ENCODE measurements at regions not wholly inside any gene's neighbourhood (a gene's known extent, or its start where the extent isn't known, plus 50 kb on each side); places are given as distances from the start of the nearest gene placed in this dataset.

- no peak for DNase-seq
Measured at GRCh38 chr2:215615067-215615802, 179.4 kb upstream of the FN1 start.

DNA sequence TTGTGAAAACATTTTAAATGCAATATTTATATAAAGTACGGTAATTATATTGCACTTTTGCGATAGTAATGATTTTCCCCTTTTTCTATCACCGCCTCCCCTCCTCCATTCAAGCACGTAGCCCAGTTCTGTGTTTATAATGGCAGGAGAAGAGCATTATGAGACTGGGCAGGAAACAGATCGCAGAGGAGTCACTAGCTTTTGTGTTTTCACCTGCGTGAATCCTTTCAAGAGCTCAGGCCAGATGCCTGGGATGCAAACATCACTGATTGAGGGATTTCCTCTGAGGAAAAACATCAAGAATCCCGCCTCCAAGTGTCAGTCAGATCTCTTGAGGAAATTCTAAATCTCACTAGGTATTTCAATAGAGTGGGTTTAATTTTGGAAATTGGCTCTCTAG, 178.4 kb upstream of the FN1 start:
- DNase-seq, result no peak

DNA sequence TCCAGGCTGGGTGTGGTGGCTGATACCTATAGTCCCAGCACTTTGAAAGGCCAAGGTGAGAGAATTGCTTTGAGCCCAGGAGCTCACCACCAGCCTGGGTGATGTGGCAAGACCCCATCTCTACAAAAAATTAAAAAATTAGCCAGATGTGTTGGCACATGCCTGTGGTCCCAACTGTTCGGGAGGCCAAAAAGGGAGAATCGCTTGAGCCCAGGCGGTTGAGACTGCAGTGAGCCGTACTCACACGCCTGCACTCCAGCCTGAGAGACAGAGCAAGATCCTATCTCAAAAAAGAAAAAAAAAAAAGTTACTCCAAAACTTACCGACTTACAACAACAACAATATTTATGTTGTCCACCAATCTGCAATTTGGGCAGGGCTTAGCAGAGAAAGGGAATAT, 178.0 kb upstream of the FN1 start:
- DNase-seq, result no peak

GRCh38 chr2:215613280-215613679, 177.4 kb upstream of the FN1 start:
- DNase-seq, result no peak

GRCh38 chr2:215612786-215613185, 176.9 kb upstream of the FN1 start:
- no peak for DNase-seq

DNA sequence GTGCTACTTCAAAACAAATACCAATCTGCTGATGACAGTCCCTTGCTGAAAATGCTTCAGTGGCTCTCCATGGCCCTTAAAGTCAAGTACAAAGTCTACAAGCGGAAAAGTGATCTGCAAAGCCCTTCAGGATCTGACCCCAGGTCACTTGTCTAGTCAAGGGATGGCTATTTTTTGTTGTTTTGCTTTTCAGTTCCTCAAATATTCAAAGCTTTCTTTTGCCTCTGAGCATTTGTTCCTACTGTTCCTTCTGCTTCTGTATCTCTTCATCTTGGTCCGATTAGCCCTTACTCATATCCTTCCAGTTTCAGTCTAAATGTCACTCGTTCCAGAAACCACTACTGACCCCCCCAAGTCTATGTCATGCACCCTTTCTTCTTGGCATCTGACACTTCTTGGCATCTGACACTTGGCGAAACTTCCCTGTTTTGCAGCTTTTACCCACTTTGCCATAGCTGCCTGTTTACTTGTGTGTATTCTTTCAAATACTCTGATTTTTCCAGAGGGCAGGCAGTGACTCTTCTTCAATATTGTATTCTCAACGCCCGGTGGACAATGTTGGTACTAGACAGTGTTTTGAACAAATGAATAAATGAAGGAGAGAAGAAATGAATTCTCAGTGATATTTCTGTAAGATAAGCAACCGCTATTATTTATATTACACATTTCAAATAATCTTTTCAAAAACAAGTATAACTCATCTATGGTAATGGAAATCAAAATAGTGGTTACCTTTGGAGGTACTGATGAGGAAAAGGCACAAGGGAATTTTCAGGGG, 175.9 kb upstream of the FN1 start:
- DNase-seq, result no peak

DNA sequence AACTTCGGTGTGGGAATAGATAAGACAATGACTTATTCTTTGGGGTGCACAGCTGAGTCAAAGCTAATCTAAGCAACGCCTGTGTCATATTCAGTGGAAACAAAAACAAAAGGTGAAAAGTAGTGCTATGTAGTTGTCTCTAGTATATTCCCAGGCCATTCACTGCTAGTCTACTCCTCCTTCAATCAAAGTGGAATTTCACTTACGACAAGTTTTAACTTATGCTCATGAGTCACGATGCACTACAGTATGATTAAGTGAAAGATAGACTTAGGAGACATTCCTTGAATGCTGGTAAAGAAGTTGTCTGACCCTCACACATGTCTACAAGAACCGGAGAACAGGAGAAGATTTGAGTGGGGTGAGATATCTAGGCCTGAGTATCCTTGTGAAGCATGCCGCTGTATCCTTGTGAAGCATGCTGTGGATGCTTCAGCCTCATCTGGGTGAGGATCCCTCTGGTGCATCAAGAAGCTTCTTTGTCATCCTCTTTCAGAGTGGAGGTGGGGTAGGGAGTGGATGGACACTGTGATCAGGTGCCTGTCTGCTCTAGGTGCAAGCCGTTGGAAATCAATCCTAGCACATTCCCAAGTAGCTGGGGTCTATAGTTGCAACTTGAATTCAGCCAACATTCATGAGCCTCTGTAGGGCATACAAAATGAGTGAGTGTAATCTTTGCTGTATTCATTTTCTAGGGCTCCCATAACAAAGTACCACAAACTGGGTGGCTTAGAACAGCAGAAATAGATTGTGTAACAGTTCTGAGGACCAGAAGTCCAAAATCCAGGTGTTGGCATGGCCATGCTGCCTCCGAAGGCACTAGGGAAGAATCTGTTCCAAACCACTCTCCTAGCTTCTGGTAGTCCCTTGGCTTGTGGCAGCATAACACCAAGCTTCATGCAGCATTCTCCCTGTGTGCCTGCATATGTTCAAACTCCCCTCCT, 173.5 kb upstream of the FN1 start:
- DNase-seq, result no peak

- no peak for DNase-seq
Measured at GRCh38 chr2:215607766-215608165, 171.9 kb upstream of the FN1 start.

DNA sequence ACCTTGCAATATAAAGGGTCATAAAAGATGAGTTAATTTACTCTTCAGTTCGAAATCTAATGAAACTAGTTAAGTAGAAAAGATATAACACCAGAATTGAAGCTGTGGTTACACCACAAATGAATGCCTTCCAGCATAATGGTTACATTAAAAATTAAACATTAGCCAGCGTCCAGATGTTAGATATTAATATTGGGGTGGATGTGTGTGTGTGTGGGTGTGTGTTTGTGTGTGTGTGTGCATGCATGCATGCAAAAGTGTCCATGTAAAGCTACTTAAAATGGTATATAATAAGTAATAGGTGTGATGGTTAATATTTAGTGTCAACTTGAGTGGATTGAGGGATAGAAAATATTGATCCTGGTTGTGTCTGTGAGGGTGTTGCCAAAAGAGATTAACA, 170.4 kb upstream of the FN1 start:
- no peak for DNase-seq

DNA sequence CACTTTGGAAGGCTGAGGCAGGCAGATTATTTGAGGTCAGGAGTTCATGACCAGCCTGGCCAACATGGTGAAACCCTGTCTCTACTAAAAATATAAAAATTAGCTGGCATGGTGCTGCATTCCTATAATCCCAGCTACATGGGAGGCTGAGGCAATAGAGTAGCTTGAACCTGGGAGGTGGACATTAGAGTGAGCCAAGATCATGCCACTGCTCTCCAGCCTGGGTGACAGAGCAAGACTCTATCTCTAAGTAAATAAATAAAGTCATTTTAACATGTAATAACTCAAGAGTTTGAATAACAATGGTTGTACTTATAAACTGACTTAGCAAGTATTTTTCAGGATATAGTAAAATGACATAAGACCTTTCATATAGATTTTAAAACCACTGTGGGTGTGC, 169.3 kb upstream of the FN1 start:
- DNase-seq, result no peak

DNA sequence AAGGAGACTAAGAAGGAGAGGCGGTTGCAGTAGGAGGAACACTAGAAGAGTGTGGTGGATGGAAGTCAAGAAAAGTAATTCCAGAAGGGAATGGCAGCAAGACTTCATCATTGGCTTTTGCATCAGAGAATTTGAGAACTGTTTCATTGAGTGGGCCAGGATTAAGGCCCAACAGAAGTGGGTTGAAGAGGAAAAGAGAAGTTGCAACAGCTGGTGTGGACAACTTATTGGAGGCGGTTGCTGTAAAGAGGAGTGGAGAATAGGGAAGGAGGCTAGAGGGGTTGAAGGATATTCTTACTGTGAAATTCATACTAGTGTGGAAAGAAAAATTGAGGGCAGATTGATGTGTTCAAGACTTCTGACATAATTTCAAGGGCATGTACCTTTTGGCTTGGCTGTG, 168.7 kb upstream of the FN1 start:
- DNase-seq, result no peak

DNA sequence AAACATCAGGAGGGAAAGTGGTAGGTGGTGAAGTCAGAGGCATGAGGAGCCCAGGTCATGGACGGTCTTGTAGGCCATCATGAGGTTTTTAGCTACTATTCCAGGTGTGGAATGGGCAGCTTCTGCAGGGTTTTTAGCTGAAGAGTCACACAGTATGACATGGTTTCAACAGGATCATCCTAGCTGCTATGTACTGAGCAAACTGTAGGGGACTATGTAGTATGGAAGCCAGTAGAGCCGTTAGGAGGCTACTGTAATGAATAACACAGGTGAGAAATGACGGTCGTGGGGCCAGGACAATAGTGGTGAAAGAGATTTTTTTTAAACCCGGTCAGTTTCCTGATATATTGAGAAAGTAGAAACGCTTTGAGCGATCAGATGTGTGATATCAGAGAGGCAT, 167.6 kb upstream of the FN1 start:
- DNase-seq, result no peak

GRCh38 chr2:215602997-215603396, 167.1 kb upstream of the FN1 start:
- no peak for DNase-seq

DNA sequence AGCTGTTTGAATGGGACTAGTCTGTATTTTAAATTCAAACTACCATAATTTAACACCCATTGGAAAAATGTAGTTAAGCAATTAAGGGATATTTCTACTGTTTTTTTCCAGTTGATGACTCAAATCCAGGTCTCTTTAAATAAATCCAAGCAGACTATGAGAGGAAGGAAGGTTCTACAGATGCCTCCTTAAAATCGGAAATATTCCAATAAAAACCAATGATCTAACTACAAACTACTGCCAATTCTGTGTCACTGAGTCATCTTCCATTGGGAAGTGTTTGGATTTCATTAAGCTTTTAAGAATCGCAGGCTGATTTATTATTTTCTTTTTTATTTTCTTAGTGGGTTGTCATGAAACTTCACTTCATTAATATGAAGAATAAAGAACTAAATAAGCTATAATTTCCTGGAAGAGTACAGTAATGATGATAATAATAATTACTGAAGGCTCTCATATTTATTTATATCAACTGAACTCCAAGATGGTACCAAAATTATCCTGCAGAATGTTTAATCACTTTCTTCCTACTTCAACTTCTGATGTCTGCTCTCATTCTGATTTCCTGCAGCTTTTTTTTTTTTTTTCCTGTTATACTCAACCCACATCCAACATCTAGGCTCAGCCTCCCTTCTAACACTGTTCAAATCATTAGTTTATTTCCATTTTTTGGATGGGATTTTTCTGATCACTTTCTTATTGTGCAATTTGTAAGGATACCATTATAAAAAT, 166.3 kb upstream of the FN1 start:
- no peak for DNase-seq

DNA sequence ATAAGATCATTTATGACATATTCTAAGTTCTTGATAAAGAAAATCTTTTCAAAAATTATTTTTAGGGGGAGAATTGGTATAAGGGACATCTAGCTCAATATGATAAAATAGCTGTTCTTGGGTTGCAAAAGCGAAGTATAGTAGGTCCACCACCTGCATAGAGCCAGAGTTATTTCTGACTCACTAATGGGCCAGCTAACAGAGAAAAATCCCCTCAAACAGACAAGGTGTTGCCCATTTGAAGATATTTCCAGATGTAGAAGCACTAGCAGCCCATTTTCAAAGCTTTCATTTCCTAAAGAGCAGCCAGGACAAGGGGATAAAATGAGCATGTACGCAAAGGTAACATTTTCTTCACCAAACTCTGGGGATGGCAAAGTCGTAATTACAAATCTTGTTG, 165.7 kb upstream of the FN1 start:
- DNase-seq, result no peak

GRCh38 chr2:215598376-215598975, 162.6 kb upstream of the FN1 start:
- no peak for DNase-seq

DNA sequence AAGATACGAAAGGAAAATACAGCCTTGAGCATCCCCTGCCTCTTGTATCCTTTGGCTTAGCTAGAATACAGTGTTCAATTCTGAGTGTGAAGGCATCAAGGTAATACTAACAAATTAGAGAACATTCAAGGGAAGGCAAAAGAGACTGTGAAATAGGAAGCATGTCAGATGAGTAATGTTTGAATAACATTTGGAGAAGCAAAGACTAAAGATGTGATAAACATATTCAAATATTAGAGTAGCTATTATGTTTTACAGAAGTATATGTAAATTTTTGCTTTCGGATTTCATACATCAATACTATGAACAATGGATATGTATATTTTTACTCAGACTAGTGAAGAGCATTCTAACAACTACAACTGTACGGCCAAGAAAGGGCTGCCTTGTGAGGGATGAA, 161.7 kb upstream of the FN1 start:
- DNase-seq, result no peak

GRCh38 chr2:215594766-215595165, 158.9 kb upstream of the FN1 start:
- no peak for DNase-seq

GRCh38 chr2:215590010-215590745, 154.3 kb upstream of the FN1 start:
- DNase-seq, result no peak

DNA sequence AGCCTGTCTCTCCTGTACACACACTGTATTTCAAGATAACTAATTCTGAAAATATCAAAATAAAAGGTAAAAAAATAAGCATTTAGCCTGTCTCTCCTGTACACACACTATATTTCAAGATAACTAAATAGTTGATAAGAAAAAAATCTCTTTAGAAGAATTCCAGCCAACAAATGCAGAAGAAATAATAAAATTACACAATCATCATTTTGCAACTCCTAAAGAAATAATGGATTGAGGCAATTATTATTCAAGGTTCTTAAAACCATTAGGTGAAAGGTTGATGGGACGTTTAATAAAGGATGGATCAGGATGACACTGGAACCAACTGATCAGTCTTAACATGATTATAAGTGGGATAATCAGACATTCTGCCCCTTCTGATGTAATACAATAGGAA, 148.0 kb upstream of the FN1 start:
- DNase-seq, result no peak

DNA sequence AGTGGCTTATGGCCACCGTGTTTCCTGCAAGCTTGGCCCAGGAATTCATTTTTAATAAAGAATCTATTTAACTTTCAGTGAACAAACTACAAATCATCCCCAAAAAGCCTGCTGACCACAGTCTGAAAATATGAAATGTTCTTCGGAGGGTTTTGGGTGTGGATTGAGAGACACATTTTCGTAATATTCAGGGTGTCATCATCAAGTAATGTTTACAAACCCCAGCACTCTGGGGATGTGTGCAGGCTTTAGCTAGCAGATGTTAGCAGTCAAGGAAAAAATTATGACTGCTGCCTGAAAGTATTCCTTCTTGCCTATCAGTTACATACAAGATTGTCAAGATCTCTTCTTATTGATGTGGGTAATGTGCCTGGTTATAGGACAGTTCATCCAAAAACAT, 143.9 kb upstream of the FN1 start:
- no peak for DNase-seq

DNA sequence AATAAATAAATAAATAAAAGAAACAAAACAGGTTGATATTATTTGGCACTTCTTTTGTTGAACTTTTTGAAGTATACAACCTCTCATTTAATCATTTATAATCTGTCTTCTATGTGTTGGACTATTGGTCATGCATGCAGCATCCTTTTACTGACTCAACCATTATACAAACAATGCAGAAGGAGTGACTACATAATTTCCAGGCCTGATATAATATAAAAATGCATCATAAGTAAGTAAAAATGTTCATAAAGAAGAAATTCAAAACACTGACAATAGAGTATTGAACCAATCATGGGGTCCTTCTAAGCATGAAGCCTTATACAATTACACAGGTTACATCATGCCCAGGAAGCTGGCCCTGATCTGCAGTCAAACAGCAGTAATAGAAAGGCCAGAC, 141.5 kb upstream of the FN1 start:
- no peak for DNase-seq

Measured in NCI-H1048 (cell line).